Activated naive CD4-positive, alpha-beta T cell treated with Interleukin-2 at 50 U/mL for 16 hours (primary cell): ENCODE measurements at regions not wholly inside any gene's neighbourhood (a gene's known extent, or its start where the extent isn't known, plus 50 kb on each side); places are given as distances from the start of the nearest gene placed in this dataset.

ENCODE experiments used
- DNase-seq: peaks from one replicate; pipeline ENCODE4 v3.0.0-alpha.2; 2020

GRCh38 chr2:239700686-239701345 lies 300.0 kb upstream of the HDAC4 start:
- no peak for DNase-seq

- no peak for DNase-seq
Measured at GRCh38 chr2:239697399-239698164, 296.8 kb upstream of the HDAC4 start.

GRCh38 chr2:239696559-239697207 lies 295.9 kb upstream of the HDAC4 start:
- DNase-seq = no peak

GRCh38 chr2:239695728-239696240 lies 295.0 kb upstream of the HDAC4 start:
- DNase-seq = no peak

GRCh38 chr2:239695106-239695727 lies 294.4 kb upstream of the HDAC4 start:
- no peak for DNase-seq

- DNase-seq = no peak
Measured at GRCh38 chr2:239694487-239694886, 293.7 kb upstream of the HDAC4 start.

- DNase-seq = no peak
Measured at GRCh38 chr2:239693761-239694415, 293.1 kb upstream of the HDAC4 start.

GRCh38 chr2:239693330-239693729 lies 292.5 kb upstream of the HDAC4 start:
- DNase-seq = no peak

- no peak for DNase-seq
Measured at GRCh38 chr2:239692919-239693318, 292.1 kb upstream of the HDAC4 start.

GRCh38 chr2:239692362-239692851 lies 291.6 kb upstream of the HDAC4 start:
- no peak for DNase-seq

- no peak for DNase-seq
Measured at GRCh38 chr2:239691720-239692119, 290.9 kb upstream of the HDAC4 start.

GRCh38 chr2:239690651-239691631 lies 290.1 kb upstream of the HDAC4 start:
- DNase-seq = no peak

- no peak for DNase-seq
Measured at GRCh38 chr2:239689985-239690384, 289.2 kb upstream of the HDAC4 start.

- no peak for DNase-seq
Measured at GRCh38 chr2:239689410-239689809, 288.6 kb upstream of the HDAC4 start.

GRCh38 chr2:239688840-239689239 lies 288.0 kb upstream of the HDAC4 start:
- no peak for DNase-seq

- DNase-seq = no peak
Measured at GRCh38 chr2:239688122-239688681, 287.4 kb upstream of the HDAC4 start.

- DNase-seq = no peak
Measured at GRCh38 chr2:239687441-239687840, 286.6 kb upstream of the HDAC4 start.

GRCh38 chr2:239685965-239686364 lies 285.1 kb upstream of the HDAC4 start:
- DNase-seq = no peak

- no peak for DNase-seq
Measured at GRCh38 chr2:239685556-239685955, 284.7 kb upstream of the HDAC4 start.

- no peak for DNase-seq
Measured at GRCh38 chr2:239684996-239685395, 284.2 kb upstream of the HDAC4 start.

GRCh38 chr2:239684271-239684810 lies 283.5 kb upstream of the HDAC4 start:
- no peak for DNase-seq
